NCI-H2107 treated with DMSO at 0.1 percent for 48 hours (cell line): ENCODE measurements at regions not wholly inside any gene's neighbourhood (a gene's known extent, or its start where the extent isn't known, plus 50 kb on each side); places are given as distances from the start of the nearest gene placed in this dataset.

Source experiments
- DNase-seq: peaks from one replicate; lab custom pipeline; 2025; ENCODE audit not compliant: unreplicated experiment; lab: John Stamatoyannopoulos, UW

DNA sequence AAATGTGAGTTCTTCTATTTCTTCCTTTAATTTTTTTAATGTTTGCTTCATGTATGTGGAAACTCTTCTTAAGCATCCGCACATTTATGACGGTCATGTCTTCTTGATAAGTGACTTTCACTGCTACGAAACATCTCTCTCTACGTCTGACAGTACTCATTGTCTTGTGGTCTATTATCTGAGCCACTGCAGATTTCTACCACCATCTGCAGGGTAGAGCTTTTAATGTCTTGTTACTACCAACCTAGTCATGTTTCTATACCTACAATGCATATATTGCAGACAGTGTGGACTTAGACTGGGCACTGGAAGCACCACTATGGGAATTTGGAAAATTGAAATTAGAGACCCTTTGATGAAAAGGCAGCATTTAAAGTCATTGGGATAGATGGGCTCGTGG lies 75.4 kb upstream of the ARHGEF7 start:
- DNase-seq: no peak

DNA sequence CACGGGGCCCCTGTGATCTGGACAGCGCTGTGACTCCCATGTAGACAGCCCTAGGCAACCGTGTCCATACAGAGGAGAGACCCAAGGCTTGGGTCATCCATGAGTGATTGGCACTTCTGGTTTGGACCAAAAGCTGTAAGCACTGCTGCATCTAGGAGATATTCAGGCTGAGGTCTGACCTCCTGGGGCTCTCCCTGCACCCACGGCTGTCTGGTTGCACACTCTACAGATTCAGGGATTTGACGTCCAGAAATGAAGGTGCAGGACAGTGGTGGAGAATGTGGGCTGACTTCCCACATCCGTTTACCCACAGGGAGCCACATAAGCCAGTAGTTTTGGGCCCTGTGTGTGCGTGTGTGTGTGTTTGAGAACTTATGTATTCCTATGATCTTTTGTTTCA lies 76.2 kb upstream of the ARHGEF7 start:
- DNase-seq: no peak

- no peak for DNase-seq
Observed at GRCh38 chr13:111037927-111038326, 77.2 kb upstream of the ARHGEF7 start.

DNA sequence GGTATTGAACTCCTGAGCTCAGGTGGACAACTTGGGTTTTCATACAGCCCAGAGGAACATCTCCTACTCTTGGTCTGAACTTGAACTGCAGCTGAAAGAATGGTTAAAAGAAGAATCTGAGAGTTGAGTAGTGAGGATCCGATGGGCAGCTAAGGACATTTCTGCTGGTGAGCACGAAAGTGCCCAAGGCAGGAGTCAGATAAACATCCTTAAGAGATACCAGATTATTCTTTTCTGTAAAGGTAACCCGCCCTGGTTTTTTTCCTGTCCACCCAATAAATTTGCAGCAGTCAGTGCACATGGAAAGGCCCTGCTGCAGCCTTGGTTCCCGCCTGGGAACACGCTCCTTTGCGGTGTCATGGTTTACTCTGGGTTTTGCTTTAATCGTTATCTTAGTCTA lies 78.4 kb upstream of the ARHGEF7 start:
- no peak for DNase-seq

GRCh38 chr13:111035861-111036260 lies 79.2 kb upstream of the ARHGEF7 start:
- no peak for DNase-seq

- no peak for DNase-seq
Observed at GRCh38 chr13:111034811-111035210, 80.3 kb upstream of the ARHGEF7 start.

- DNase-seq: no peak
Observed at GRCh38 chr13:111033172-111034130, 81.7 kb upstream of the ARHGEF7 start.

DNA sequence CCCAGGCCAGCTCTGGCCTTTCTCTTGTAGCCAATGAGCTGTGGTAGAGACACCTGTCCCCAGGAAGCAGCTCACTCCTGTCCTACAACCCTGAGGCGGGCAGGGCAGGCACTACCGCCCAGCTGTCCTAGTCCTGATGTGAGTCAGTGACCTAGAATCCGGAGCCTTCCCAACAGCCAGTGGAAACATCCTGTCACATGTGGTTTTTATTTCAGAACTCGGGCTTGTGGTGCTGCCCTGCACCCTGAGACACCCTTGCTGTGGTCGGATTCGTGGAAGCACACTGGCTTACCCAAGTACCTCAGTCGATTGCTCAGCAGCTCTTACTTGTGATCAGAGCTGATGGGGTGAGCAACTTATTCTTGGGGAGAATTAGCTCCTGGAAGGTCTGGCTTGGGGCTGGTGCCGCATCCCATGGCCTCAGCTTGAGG lies 83.6 kb upstream of the ARHGEF7 start:
- no peak for DNase-seq

DNA sequence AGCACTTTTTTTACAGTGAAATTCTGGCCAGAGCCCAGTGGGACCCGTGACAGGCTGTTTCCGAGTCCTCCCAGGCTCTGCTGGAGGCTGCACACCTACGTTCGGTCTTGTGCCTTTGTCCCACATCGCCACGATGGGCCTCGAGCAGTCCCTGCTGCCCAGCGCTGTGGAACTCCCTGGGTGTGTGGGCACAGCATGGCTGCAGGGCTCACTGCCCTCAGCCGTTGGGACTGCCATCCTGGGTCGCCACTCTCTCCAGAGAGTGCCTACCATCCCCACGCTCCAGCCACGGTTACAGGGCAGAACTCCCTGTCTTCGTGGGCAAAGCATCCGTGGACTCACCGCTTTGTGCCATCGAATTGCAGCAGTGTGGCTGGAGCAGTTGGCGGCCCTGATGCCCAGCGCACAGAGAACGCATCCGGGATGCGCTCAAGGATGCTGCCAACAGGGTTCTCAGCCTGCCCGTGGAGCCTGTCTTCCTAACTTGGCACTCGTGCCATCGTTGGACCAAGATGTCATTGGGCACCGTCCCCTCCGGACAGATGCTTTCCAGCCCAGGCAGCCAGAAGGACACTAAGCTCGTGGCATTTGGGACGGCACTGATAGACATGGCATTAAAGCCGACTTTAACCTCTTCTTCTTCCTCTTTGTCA lies 85.0 kb upstream of the ARHGEF7 start:
- DNase-seq: no peak

DNA sequence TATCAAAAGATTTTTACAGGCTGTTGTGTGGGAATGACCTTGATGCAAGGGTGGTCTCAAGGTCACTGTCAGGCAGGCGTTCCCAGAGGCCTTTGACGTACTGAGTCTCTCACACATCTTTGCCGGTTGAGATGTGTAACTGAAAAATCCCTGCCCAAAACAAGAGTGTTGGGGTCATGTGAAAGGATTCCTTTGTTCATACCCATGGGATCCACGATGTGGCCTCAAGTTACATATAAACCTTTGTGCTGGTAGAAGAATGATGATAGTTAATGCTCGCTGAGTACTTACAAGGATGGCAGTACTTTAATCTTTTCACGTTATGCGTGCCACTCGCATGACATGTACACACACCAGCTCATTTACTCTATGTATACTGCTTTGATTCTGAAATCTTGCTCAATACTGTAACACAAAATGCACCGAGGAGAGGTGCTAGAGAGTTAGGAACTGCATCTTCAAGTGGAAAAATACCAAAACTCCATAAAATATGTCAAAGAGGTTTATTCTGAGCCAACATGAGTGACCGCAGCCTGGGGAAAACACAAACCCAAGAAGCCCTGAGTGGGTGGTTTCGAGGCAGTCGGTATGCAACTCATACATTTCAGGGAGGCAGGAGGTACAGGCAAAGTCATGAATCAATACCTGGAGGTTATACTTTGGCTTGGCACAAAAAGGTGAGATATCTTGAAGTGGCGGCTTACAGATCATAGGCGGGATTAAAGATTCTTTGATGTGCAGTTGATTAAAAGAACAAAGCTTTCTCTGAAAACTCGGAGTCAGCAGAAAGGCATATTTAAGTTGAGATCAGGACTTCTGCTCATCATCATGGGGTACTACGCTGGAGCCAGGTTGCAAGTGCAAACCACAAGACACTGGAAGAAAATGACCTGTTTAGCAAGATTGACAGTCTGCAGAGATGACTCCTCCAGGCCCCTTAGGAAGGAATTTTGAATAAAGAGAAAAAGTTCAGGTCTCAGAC lies 87.4 kb upstream of the ARHGEF7 start:
- DNase-seq: no peak

- no peak for DNase-seq
Observed at GRCh38 chr13:111025310-111025709, 89.8 kb upstream of the ARHGEF7 start.

DNA sequence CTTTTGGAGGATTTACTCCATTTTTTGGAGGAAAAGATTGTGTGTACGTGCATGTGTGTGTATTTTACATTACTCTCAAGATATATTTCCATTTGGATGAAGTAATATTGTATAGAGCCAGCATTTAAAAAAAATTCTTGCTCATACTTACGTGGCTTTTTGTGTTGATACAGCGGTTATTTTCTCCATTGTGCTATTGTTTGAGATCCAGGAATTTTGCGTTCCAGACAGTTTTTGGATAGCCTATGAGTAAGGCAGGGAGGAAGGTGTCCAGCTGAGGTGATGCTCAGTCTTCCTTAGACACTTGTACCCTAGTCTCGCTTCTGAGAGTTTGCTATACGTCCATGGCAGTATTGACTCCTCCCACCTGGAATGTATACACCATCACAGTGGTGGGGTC lies 92.2 kb upstream of the ARHGEF7 start:
- no peak for DNase-seq

DNA sequence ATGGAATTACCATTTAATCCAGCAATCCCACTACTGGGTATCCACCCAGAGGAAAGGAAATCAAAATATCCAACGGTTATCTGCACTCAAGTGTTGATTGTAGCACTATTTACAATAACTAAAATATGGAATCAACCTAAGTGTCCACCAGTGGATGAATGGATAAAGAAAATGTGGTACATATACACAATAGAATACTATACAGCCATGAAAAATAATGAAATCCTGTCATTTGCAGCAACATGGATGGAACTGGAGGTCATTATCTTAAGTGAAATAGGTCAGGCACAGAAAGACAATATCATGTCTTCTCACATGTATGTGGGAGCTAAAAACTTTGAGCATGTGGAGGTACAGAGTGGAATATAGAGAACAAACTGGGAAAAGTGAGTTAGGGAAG lies 92.9 kb upstream of the ARHGEF7 start:
- no peak for DNase-seq

GRCh38 chr13:111021270-111021669 lies 93.8 kb upstream of the ARHGEF7 start:
- DNase-seq: no peak

GRCh38 chr13:111020546-111020945 lies 94.6 kb upstream of the ARHGEF7 start:
- DNase-seq: no peak

DNA sequence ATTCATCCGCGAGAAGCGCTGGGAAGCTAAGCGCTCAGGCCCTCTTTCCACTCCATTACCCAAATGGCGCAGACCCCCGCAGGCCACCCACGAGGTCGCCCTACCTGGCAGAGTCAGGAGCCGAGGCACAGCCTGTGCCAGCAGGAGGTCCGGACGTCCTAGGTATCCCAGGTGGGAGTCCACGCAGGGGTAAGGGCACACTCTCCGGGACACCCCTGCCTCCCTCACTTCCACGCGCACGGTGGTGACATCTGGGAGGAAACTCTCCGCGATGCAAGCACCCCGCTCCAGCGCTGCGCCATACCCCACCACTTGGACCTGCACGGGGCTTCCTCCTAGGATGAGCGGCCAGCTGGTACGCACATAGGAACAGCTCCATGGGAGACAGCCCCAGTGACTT lies 95.1 kb upstream of the ARHGEF7 start:
- no peak for DNase-seq

GRCh38 chr13:111017755-111018459 lies 97.2 kb upstream of the ARHGEF7 start:
- DNase-seq: no peak

DNA sequence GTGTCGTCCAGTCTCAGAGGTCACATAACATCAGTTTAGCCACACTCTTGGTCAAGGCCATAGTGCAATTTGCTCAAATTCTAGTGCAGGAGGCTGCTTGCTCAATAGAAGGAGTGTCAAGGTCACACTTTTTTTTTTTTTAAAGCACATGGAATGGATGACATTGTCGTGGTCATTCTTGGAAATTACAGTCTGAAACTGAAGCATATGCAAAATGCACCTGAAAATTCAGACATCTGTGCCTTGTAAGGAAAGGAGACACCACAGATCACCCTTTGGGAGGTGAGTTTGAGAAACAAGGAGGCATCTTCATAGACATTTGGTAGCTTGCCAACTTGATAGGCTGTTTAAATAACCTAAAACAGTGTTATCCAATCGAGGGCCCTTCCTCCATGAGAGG lies 98.3 kb upstream of the ANKRD10 start:
- no peak for DNase-seq

- DNase-seq: no peak
Observed at GRCh38 chr13:111011899-111012298, 97.0 kb upstream of the ANKRD10 start.

GRCh38 chr13:111008351-111008750 lies 93.5 kb upstream of the ANKRD10 start:
- no peak for DNase-seq

- no peak for DNase-seq
Observed at GRCh38 chr13:111007209-111007608, 92.3 kb upstream of the ANKRD10 start.
